ENCODE measurements at regions not wholly inside any gene's neighbourhood (a gene's known extent, or its start where the extent isn't known, plus 50 kb on each side); places are given as distances from the start of the nearest gene placed in this dataset.

- DNase-seq (ENCODE audit: low spot score): no peak
- ATAC-seq: no peak
- Mint-ChIP-seq H3K9me3 (no peaks in the 10 kb centered on the region), H3K27ac (no peak overlapping the region), H3K4me1 (peaks cover 3% of the 10 kb centered on the region; the same call in 1 of the 2 replicates), H3K27me3 (ENCODE audit: low read depth) (no peaks in the 10 kb centered on the region), H3K36me3 (no peaks in the 10 kb centered on the region), H3K4me3 (no peak overlapping the region)
- ChIA-PET CTCF (no interaction called here), POLR2A (no interaction called here)
- TF ChIP-seq GABPB1 (CRISPR knock-in tag; IDR thresholded peaks at IDR 0.05): no peak
- TF ChIP-seq SMAD4 (CRISPR knock-in tag; IDR thresholded peaks at IDR 0.05): no peak
- TF ChIP-seq E2F5 (CRISPR knock-in tag; IDR thresholded peaks at IDR 0.05): no peak
- TF ChIP-seq HMGXB4 (CRISPR knock-in tag; IDR thresholded peaks at IDR 0.05): no peak
- no peak for TF ChIP-seq IRF2 (CRISPR knock-in tag; IDR thresholded peaks at IDR 0.05; ENCODE audit: borderline replicate concordance, low read depth)
- TF ChIP-seq MAX (CRISPR knock-in tag; IDR thresholded peaks at IDR 0.05): no peak
- TF ChIP-seq RELA (CRISPR knock-in tag; IDR thresholded peaks at IDR 0.05; ENCODE audit: borderline replicate concordance): no peak
- TF ChIP-seq MXD4 (CRISPR knock-in tag; IDR thresholded peaks at IDR 0.05; ENCODE audit: borderline replicate concordance): no peak
- TF ChIP-seq CREM (CRISPR knock-in tag; IDR thresholded peaks at IDR 0.05): no peak
- no peak for TF ChIP-seq NFATC4 (CRISPR knock-in tag; IDR thresholded peaks at IDR 0.05)
- TF ChIP-seq ATF3 (CRISPR knock-in tag; conservative IDR thresholded peaks at IDR 0.05): no peak
Measured at GRCh38 chr3:21938267-21938681, 187.3 kb upstream of the ZNF385D start.

- Mint-ChIP-seq H3K36me3 (no peaks in the 10 kb centered on the region), H3K9me3 (no peaks in the 10 kb centered on the region), H3K27ac (no peak overlapping the region), H3K4me1 (no peaks in the 10 kb centered on the region), H3K4me3 (no peak overlapping the region), H3K27me3 (ENCODE audit: low read depth) (no peaks in the 10 kb centered on the region)
- ATAC-seq (no peak), DNase-seq (ENCODE audit: low spot score) (no peak)
- ChIA-PET CTCF (no interaction called here), POLR2A (interaction anchor here (0.6 kb wide), 1 partner anchor 47 kb away, joined by 3 read pairs; no protein-coding TSS in a partner anchor)
- no peak for TF ChIP-seq ARID4B (CRISPR knock-in tag; IDR thresholded peaks at IDR 0.05; ENCODE audit: borderline replicate concordance)
- TF ChIP-seq KAT7 (CRISPR knock-in tag; IDR thresholded peaks at IDR 0.05; ENCODE audit: borderline replicate concordance): no peak
- TF ChIP-seq FOXP4 (CRISPR knock-in tag; IDR thresholded peaks at IDR 0.05): no peak
- TF ChIP-seq ETV6 (CRISPR knock-in tag; IDR thresholded peaks at IDR 0.05): no peak
- no peak for TF ChIP-seq FOXJ3 (CRISPR knock-in tag; IDR thresholded peaks at IDR 0.05; ENCODE audit: borderline replicate concordance)
- TF ChIP-seq SP1 (CRISPR knock-in tag; conservative IDR thresholded peaks at IDR 0.05): no peak
- no peak for TF ChIP-seq MXD4 (CRISPR knock-in tag; IDR thresholded peaks at IDR 0.05; ENCODE audit: borderline replicate concordance)
- no peak for TF ChIP-seq FOXP1 (CRISPR knock-in tag; IDR thresholded peaks at IDR 0.05; ENCODE audit: borderline replicate concordance)
- TF ChIP-seq ZNF423 (CRISPR knock-in tag; IDR thresholded peaks at IDR 0.05): no peak
- no peak for TF ChIP-seq ATF2 (CRISPR knock-in tag; IDR thresholded peaks at IDR 0.05; ENCODE audit: borderline replicate concordance, low read depth)
Measured at GRCh38 chr3:21942328-21942727, 191.3 kb upstream of the ZNF385D start.

Data from WTC11 (cell line).